ENCODE measurements at regions not wholly inside any gene's neighbourhood (a gene's known extent, or its start where the extent isn't known, plus 50 kb on each side); places are given as distances from the start of the nearest gene placed in this dataset.
A peak's percentile ranks its signal among the peaks of the same experiment; 100 is the strongest.

- Mint-ChIP-seq H3K27me3 (ENCODE audit: unreplicated experiment) (no peaks in the 10 kb centered on the region), H3K9me3 (ENCODE audit: low read depth, unreplicated experiment) (no peaks in the 10 kb centered on the region), H3K4me3 (ENCODE audit: low read depth, unreplicated experiment) (peak overlapping the region; percentile 62), H3K36me3 (ENCODE audit: insufficient read depth, unreplicated experiment) (no peaks in the 10 kb centered on the region), H3K4me1 (ENCODE audit: low read depth, unreplicated experiment) (peaks cover 56% of the 10 kb centered on the region), H3K27ac (ENCODE audit: unreplicated experiment) (no peak overlapping the region)
- CTCF ChIA-PET = interaction anchor here (0.7 to 1.0 kb wide), 5 partner anchors 28 to 483 kb away, joined by 3 to 5 read pairs (median 3); no protein-coding TSS in a partner anchor
- DNase-seq = peak; percentile 79
- no peak for TF ChIP-seq CTCF (IDR thresholded peaks at IDR 0.05; ENCODE audit: unreplicated experiment)
- intact Hi-C loops (cut with micrococcal nuclease; ENCODE audit: unreplicated experiment) = loop anchor here (2.0 to 5.0 kb wide), 4 partner anchors 79 to 341 kb away; no protein-coding TSS in a partner anchor
- no TSS peak for BruUV-seq (replicated peaks)
These were observed 76.6 kb upstream of the NRIP1 start for GRCh38 chr21:15141261-15141970.

- no peak for TF ChIP-seq CTCF (IDR thresholded peaks at IDR 0.05; ENCODE audit: unreplicated experiment)
- no peak overlapping the region for H3K4me3 Mint-ChIP-seq (ENCODE audit: low read depth, unreplicated experiment)
- no peaks in the 10 kb centered on the region for H3K27me3 Mint-ChIP-seq (ENCODE audit: unreplicated experiment)
- CTCF ChIA-PET = no interaction called here
- H3K9me3 Mint-ChIP-seq (ENCODE audit: low read depth, unreplicated experiment) = no peaks in the 10 kb centered on the region
- H3K36me3 Mint-ChIP-seq (ENCODE audit: insufficient read depth, unreplicated experiment) = no peaks in the 10 kb centered on the region
- BruUV-seq (replicated peaks) = no TSS peak
- intact Hi-C loops (cut with micrococcal nuclease; ENCODE audit: unreplicated experiment) = loop anchor here (5.0 kb wide), 2 partner anchors 78 to 338 kb away; no protein-coding TSS in a partner anchor
- H3K4me1 Mint-ChIP-seq (ENCODE audit: low read depth, unreplicated experiment) = peaks cover 33% of the 10 kb centered on the region
- H3K27ac Mint-ChIP-seq (ENCODE audit: unreplicated experiment) = no peak overlapping the region
- no peak for DNase-seq
These were observed 79.2 kb upstream of the NRIP1 start for GRCh38 chr21:15144026-15144425.

GRCh38 chr21:15148437-15148836 is 83.6 kb upstream of the NRIP1 start:
- peaks cover 3% of the 10 kb centered on the region for H3K4me1 Mint-ChIP-seq (ENCODE audit: low read depth, unreplicated experiment)
- peaks cover 5% of the 10 kb centered on the region for H3K9me3 Mint-ChIP-seq (ENCODE audit: low read depth, unreplicated experiment)
- no peaks in the 10 kb centered on the region for H3K36me3 Mint-ChIP-seq (ENCODE audit: insufficient read depth, unreplicated experiment)
- intact Hi-C loops (cut with micrococcal nuclease; ENCODE audit: unreplicated experiment) = no loop called here
- H3K27me3 Mint-ChIP-seq (ENCODE audit: unreplicated experiment) = no peaks in the 10 kb centered on the region
- CTCF ChIA-PET = no interaction called here
- DNase-seq = no peak
- TF ChIP-seq CTCF (IDR thresholded peaks at IDR 0.05; ENCODE audit: unreplicated experiment) = no peak
- H3K4me3 Mint-ChIP-seq (ENCODE audit: low read depth, unreplicated experiment) = no peak overlapping the region
- no TSS peak for BruUV-seq (replicated peaks)
- no peak overlapping the region for H3K27ac Mint-ChIP-seq (ENCODE audit: unreplicated experiment)

DNA sequence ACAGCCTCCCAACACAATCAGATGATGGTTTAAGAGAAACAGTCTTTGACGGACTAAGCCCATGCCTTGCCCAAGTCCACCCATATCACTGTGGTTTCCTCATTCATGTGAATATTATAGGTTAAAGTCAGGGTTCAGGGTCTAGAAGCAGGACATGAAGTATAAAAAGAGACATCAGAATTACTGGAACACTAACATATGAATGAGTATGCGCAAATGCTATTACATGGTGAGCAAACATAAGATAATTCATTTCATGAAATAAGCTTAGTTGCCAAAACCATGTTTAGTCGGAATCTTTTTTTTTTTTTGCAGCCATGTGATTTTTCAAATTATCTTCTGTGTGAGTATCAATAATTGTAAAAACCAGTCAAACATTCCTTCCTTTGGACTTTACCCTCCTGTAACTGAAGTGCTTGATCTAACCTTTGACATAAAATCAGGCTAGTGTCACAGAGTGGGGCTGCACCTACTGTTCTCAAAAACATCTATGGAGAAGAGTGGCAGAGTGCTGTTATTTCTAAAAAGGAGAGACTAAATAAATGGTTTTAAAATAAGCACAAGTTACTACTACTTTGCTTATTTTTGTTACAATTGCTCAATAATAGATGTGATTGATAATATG is 84.9 kb upstream of the NRIP1 start:
- Mint-ChIP-seq H3K27ac (ENCODE audit: unreplicated experiment) (no peak overlapping the region), H3K9me3 (ENCODE audit: low read depth, unreplicated experiment) (peaks cover 5% of the 10 kb centered on the region), H3K4me1 (ENCODE audit: low read depth, unreplicated experiment) (no peaks in the 10 kb centered on the region), H3K36me3 (ENCODE audit: insufficient read depth, unreplicated experiment) (no peaks in the 10 kb centered on the region), H3K27me3 (ENCODE audit: unreplicated experiment) (no peaks in the 10 kb centered on the region), H3K4me3 (ENCODE audit: low read depth, unreplicated experiment) (no peak overlapping the region)
- intact Hi-C loops (cut with micrococcal nuclease; ENCODE audit: unreplicated experiment) = no loop called here
- CTCF ChIA-PET = no interaction called here
- no peak for TF ChIP-seq CTCF (IDR thresholded peaks at IDR 0.05; ENCODE audit: unreplicated experiment)
- no TSS peak for BruUV-seq (replicated peaks)
- DNase-seq = no peak

All from Calu3 (cell line).